ENCODE measurements at regions not wholly inside any gene's neighbourhood (a gene's known extent, or its start where the extent isn't known, plus 50 kb on each side); places are given as distances from the start of the nearest gene placed in this dataset.
A peak's percentile ranks its signal among the peaks of the same experiment; 100 is the strongest.

GRCh38 chr18:76621782-76622495, 126.9 kb upstream of the ZNF516 start:
- peaks cover 3% of the 10 kb centered on the region for H3K9me3 Mint-ChIP-seq (ENCODE audit: unreplicated experiment)
- peaks cover 13% of the 10 kb centered on the region for H3K27me3 Mint-ChIP-seq (ENCODE audit: unreplicated experiment)
- DNase-seq (ENCODE audit: extremely low spot score, unreplicated experiment) = no peak
- peak overlapping the region; percentile 61 for H3K4me3 Mint-ChIP-seq (ENCODE audit: unreplicated experiment)
- no peak overlapping the region for H3K27ac Mint-ChIP-seq (ENCODE audit: unreplicated experiment)
- no peaks in the 10 kb centered on the region for H3K36me3 Mint-ChIP-seq (ENCODE audit: unreplicated experiment)
- peaks cover 26% of the 10 kb centered on the region for H3K4me1 Mint-ChIP-seq (ENCODE audit: unreplicated experiment)
- TF ChIP-seq, protein P1, sequence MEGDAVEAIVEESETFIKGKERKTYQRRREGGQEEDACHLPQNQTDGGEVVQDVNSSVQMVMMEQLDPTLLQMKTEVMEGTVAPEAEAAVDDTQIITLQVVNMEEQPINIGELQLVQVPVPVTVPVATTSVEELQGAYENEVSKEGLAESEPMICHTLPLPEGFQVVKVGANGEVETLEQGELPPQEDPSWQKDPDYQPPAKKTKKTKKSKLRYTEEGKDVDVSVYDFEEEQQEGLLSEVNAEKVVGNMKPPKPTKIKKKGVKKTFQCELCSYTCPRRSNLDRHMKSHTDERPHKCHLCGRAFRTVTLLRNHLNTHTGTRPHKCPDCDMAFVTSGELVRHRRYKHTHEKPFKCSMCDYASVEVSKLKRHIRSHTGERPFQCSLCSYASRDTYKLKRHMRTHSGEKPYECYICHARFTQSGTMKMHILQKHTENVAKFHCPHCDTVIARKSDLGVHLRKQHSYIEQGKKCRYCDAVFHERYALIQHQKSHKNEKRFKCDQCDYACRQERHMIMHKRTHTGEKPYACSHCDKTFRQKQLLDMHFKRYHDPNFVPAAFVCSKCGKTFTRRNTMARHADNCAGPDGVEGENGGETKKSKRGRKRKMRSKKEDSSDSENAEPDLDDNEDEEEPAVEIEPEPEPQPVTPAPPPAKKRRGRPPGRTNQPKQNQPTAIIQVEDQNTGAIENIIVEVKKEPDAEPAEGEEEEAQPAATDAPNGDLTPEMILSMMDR (IDR thresholded peaks at IDR 0.05) = no peak

- Mint-ChIP-seq H3K4me1 (ENCODE audit: unreplicated experiment) (peaks cover 26% of the 10 kb centered on the region), H3K27me3 (ENCODE audit: unreplicated experiment) (peaks cover 13% of the 10 kb centered on the region), H3K9me3 (ENCODE audit: unreplicated experiment) (no peaks in the 10 kb centered on the region), H3K27ac (ENCODE audit: unreplicated experiment) (no peak overlapping the region), H3K4me3 (ENCODE audit: unreplicated experiment) (peak overlapping the region; percentile 61), H3K36me3 (ENCODE audit: unreplicated experiment) (no peaks in the 10 kb centered on the region)
- TF ChIP-seq, protein P1 (IDR thresholded peaks at IDR 0.05) = no peak
- no peak for DNase-seq (ENCODE audit: extremely low spot score, unreplicated experiment)
Observed at GRCh38 chr18:76621226-76621625, 126.2 kb upstream of the ZNF516 start.

DNA sequence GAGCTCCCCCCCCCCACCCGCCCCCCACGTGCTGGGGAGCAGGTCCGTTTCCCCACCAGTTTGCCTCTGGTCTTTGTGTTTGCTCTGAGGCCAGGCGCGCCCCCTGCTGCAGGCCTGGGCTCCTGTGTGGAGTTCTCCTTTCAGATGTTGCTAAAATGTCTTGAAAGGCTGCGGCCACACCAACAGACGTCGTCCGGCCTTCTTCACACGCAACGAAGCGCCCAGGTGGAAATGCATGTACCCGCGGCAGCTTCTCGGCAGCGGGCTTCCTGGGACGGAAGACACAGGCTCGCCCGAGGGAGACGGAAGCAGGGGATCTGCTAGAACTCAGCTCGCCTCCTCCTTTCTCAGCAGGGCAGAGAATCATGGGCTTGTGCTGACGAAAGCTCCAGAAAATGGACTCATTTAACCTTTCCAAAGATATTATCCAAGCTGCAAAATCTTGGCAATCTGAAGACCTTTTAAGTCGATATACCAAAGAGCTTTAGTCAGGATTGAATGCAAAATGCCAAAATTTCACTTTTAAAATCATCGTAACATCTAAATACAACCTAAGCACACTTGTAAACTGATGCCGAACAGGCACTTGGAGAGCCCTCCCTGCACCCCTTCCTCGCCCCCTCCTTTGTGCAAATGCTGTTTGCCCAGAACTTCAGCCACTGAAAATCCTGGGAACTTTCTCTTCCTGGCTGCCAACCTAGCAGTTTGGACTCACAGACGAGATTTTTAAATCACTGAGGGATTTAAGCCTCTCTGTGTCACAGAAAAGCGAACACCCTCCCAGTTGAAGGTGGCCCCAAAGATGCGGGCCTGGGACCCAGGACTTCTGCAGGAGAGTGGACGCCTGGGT, 125.5 kb upstream of the ZNF516 start:
- H3K4me1 Mint-ChIP-seq (ENCODE audit: unreplicated experiment) = peaks cover 26% of the 10 kb centered on the region

DNA sequence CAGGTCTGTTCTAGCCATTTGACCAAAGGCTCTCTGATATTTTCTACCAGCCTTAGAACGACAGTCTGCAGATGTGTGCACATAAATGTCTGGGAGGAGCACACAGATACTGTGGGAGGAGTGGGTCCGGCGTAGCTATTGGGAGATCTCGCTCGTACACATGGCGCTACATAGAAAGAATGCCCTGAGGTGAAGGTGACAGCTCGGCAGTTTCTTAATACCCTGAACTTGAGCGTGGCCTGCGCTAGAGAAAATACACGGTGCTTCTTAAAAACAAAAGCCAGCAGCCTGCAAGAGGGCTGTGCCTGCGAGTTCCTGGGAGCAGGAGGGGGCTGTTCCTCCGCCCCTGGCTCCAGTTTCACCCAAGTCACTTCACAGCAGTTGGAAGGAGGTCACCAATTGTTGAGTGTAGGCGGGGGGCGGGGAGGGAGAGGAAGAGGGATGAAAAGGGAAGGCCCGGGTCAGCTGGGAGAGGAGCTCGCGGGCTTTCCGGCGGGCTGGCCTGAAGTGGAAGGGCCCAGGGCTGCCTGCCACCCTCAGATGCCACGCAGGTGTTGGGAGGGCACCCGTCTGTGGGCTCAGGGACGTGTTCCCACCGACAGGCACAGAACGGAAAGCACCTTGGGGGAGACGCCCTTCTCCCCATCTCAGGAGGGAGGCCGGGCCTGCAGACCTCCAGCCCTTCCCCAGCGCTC, 124.7 kb upstream of the ZNF516 start:
- no peak for DNase-seq (ENCODE audit: extremely low spot score, unreplicated experiment)
- Mint-ChIP-seq H3K36me3 (ENCODE audit: unreplicated experiment) (no peaks in the 10 kb centered on the region), H3K27me3 (ENCODE audit: unreplicated experiment) (peaks cover 17% of the 10 kb centered on the region), H3K9me3 (ENCODE audit: unreplicated experiment) (no peaks in the 10 kb centered on the region), H3K4me1 (ENCODE audit: unreplicated experiment) (peaks cover 26% of the 10 kb centered on the region), H3K4me3 (ENCODE audit: unreplicated experiment) (peak overlapping the region; percentile 61), H3K27ac (ENCODE audit: unreplicated experiment) (peak overlapping the region; percentile 15)
- TF ChIP-seq, protein P1 (IDR thresholded peaks at IDR 0.05) = no peak

More for the DNA sequence above, 125.5 kb upstream of the ZNF516 start:
- Mint-ChIP-seq H3K4me3 (ENCODE audit: unreplicated experiment) (peak overlapping the region; percentile 74), H3K27ac (ENCODE audit: unreplicated experiment) (peak overlapping the region; percentile 16), H3K9me3 (ENCODE audit: unreplicated experiment) (no peaks in the 10 kb centered on the region), H3K36me3 (ENCODE audit: unreplicated experiment) (no peaks in the 10 kb centered on the region), H3K27me3 (ENCODE audit: unreplicated experiment) (peaks cover 13% of the 10 kb centered on the region)
- DNase-seq (ENCODE audit: extremely low spot score, unreplicated experiment) = no peak
- TF ChIP-seq, protein P1 (IDR thresholded peaks at IDR 0.05) = peak; percentile 73

Data from osteocyte (in vitro differentiated cells).